HuH-7 (cell line): ENCODE measurements at regions not wholly inside any gene's neighbourhood (a gene's known extent, or its start where the extent isn't known, plus 50 kb on each side); places are given as distances from the start of the nearest gene placed in this dataset.
A peak's percentile ranks its signal among the peaks of the same experiment; 100 is the strongest.

Source experiments
- DNase-seq: peaks from one replicate; pipeline ENCODE4 v3.0.0; 2011; ENCODE audit warnings: low spot score

- no peak for DNase-seq
Measured at GRCh38 chr5:165981671-165982070, 2309.8 kb upstream of the WWC1 start.

GRCh38 chr5:165996201-165996875, 2295.1 kb upstream of the WWC1 start:
- no peak for DNase-seq

- no peak for DNase-seq
Measured at GRCh38 chr5:165999693-166000320, 2291.6 kb upstream of the WWC1 start.

GRCh38 chr5:166004006-166004405, 2287.4 kb upstream of the WWC1 start:
- DNase-seq = no peak

- no peak for DNase-seq
Measured at GRCh38 chr5:166013415-166013814, 2278.0 kb upstream of the WWC1 start.

- DNase-seq = no peak
Measured at GRCh38 chr5:166014256-166014655, 2277.2 kb upstream of the WWC1 start.

- no peak for DNase-seq
Measured at GRCh38 chr5:166018716-166019115, 2272.7 kb upstream of the WWC1 start.

GRCh38 chr5:166022065-166022464, 2269.4 kb upstream of the WWC1 start:
- no peak for DNase-seq

GRCh38 chr5:166024970-166025369, 2266.5 kb upstream of the WWC1 start:
- DNase-seq = no peak

- no peak for DNase-seq
Measured at GRCh38 chr5:166027582-166027981, 2263.9 kb upstream of the WWC1 start.

- no peak for DNase-seq
Measured at GRCh38 chr5:166031926-166032325, 2259.5 kb upstream of the WWC1 start.

GRCh38 chr5:166032601-166033000, 2258.8 kb upstream of the WWC1 start:
- DNase-seq = no peak

- DNase-seq = no peak
Measured at GRCh38 chr5:166045961-166046360, 2245.5 kb upstream of the WWC1 start.

- DNase-seq = no peak
Measured at GRCh38 chr5:166046956-166047355, 2244.5 kb upstream of the WWC1 start.

- no peak for DNase-seq
Measured at GRCh38 chr5:166050531-166050930, 2240.9 kb upstream of the WWC1 start.

GRCh38 chr5:166058660-166059059, 2232.8 kb upstream of the WWC1 start:
- no peak for DNase-seq

- DNase-seq = no peak
Measured at GRCh38 chr5:166062094-166062493, 2229.4 kb upstream of the WWC1 start.

- peak; percentile 8 for DNase-seq
Measured at GRCh38 chr5:166062719-166063118, 2228.7 kb upstream of the WWC1 start.

- no peak for DNase-seq
Measured at GRCh38 chr5:166063261-166063660, 2228.2 kb upstream of the WWC1 start.

GRCh38 chr5:166068547-166069335, 2222.7 kb upstream of the WWC1 start:
- no peak for DNase-seq

GRCh38 chr5:166073901-166074581, 2217.4 kb upstream of the WWC1 start:
- no peak for DNase-seq
